Sciatic nerve (tissue), 2 donors: ENCODE measurements at regions not wholly inside any gene's neighbourhood (a gene's known extent, or its start where the extent isn't known, plus 50 kb on each side); places are given as distances from the start of the nearest gene placed in this dataset.

Experiments used
- ATAC-seq: fragments of 200-7000 bp; cut with Tn5 transposase; one replicate; pipeline ENCODE4 v1.9.1; 2020; ENCODE audit warnings: mild to moderate bottlenecking, moderate library complexity
- DNase-seq: peaks from one replicate; pipeline ENCODE4 v3.0.0-alpha.2; 2020; ENCODE audit warnings: low spot score
- intact Hi-C: fragments of 100-400 bp; cut with DNase I; formaldehyde crosslinking; loops from one replicate; pipeline ENCODE4 v1.14.2; 2022
- donor health status: DM: no; HTN: no; CAD: no.
- donor health status: DM: no; HTN: no; CAD: no.

DNA sequence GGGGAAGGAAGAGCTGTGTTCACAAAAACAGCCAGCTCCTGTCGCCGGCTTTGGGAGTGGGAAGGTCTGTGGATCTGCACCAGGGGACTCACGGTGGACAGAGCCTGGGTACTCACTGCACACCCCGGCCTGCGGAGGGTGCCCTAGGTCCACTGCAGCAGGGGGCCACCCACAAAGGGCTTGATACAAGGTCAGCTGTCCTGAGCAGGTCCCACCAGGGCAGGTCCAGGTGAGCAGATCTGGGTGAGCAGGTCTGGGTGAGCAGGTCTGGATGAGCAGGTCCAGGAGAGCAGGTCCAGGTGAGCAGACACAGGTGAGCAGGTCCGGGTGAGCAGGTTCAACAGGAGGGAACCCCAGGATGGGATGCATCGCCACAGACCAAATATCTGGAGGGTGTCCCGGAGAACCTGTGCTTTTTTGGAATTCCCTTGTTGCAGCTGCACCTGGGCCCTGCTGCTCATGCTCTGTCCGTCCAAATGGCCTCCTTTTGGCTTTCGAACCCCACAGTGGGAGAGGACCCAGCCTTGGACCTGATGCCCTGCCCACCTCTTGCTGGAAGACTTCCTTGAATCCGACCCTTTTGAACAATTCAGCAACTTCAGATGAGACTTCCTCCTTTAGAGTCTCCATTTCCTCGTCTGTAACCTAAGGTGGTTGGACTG, 485.3 kb downstream of the TBC1D22A start:
- intact Hi-C loops = no loop called here
- no peak for ATAC-seq
- no peak for DNase-seq

DNA sequence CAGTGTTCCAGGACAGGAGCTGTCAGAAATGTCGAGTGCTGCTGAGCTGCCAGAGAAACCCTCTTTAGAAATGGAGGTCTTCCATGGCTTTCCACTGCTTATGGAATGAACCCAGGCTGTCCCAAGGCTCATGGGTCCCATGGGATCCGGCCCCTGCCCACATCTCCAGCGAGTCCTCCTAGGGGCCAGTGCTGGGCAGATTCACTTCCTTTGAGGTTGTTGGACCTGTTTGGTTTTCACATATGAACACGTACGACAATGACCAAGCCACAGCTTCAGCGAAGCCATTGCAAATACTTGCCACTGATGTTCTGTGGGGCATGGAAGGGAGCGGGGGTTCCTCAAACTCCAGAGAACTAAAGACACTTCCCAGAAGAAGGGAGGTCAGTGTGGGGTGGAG, 483.3 kb downstream of the TBC1D22A start:
- intact Hi-C loops = no loop called here
- DNase-seq (no peak), ATAC-seq (no peak)

DNA sequence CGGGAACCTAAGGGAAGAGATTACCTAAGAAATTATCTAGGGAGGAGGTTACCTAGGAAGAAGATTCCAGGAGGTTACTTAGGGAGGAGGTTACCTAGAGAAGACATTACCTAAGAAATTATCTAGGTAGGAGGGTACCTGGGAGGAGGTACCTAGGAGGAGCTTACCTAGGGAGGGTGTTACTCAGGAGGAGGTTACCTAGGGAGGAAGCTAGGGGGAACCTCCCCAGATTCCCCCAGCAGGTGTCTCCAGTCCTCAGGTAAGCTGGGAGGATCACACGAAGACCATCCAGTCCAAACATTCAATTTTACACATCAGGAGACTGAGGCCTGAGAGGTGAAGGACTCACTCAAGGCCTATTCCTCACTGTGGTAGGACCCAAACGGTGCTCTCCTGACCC, 482.8 kb downstream of the TBC1D22A start:
- intact Hi-C loops = no loop called here
- DNase-seq (no peak), ATAC-seq (no peak)

DNA sequence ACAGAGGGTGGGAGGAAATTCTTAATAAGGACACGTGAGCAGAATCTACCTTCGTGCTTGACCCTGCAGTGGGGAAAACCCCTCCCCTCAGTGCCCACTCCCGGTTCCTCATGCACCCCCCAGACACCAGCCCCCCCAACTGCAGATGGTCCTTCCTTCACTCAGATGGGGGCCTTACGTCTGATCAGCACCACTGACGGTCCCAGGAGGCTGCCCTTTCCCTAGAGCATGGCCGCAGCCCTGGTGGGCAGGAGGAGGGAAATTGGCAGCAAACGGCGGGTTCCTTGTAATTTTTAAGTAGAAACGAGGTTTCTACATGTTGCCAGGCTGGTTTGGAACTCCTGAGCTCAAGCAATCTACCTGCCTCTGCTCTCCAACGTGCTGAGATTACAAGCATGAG, 477.7 kb downstream of the TBC1D22A start:
- DNase-seq (peak; percentile 18), ATAC-seq (no peak)
- intact Hi-C loops = no loop called here

DNA sequence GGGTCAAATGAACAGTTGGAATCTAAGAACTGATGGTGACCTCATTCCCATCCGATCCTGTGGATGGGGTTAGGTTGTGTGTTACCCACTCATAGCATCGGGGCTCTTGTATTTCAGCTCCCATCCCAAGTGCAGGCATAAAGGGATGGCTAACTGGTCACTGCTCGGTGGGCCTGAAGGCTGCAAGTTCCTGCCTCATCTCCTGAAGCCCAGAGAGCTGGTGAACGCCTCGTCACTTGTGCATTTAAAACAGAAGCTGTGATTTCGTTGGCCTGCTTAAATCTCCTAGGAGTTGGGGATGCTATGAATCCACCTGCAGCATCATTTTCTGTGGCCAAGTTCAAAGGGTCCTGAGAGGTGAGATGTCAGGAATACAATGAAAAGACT, 477.0 kb downstream of the TBC1D22A start:
- ATAC-seq = no peak
- no peak for DNase-seq
- intact Hi-C loops = no loop called here

DNA sequence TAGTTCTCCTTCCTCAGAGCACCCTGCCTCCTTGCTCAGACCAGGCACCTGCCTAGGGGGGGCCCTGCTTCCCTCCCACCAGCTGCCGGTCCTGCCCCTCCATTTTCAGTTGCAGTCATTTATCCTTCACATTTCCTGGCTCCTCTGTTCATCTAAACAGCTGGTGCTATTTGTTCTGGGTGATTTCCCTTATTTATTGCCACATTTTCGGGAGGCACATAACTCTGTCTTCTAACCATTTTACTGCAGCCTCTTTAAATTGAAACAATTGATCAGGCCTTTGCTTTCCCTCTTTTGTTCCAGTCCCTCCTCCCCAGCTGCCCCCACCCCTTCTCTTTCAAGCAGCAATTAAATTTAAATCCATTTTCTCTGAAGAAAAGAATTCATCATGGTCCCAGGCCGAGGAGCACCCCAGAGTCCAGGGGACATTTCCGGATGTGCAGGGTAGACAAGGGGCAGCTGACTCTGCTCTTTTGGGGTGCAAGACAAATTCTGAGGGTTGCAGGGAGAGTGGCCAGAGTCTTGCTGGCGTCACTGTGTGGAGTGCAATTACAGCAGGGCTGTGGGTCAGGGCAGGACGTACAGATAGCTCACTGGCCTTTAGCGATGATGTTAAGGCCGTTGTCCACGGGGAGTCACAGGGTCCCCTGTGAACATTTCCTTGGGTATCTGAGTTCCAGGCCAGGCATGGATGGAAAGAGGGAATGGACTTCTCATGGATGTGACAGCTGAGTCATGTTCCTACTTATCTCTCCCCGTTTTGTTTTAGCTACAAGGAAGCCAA, 476.4 kb downstream of the TBC1D22A start:
- peak; percentile 12 for DNase-seq
- intact Hi-C loops = no loop called here
- ATAC-seq = no peak

DNA sequence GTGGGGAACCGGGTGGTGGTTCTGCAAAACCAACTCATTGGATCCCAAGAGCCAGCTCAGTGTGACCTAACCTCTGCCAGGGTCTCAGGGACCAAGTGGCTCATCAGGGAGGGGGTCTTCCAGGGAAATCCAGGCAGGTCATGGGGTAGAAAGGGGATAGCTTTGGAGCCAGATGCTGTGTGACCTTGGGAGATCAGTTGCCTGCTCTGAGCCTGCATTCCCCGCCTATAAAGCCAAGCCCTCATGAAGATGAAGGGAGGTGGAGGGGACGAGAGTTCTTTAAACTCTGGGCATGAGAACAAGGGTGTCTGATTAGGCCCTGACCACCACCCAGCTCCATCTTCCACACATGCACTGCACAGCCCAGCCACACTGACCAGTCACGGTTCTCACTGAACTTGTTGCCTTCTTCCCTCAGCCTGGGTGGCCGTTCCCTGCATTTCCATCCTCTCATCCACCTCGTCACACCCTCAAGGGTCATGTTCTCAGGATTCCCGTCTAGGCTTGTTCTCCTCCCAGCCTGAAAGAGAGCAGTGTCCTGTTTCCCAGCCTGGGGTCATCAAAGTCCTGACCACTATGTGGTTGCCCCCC, 475.5 kb downstream of the TBC1D22A start:
- DNase-seq (no peak), ATAC-seq (no peak)
- intact Hi-C loops = no loop called here

DNA sequence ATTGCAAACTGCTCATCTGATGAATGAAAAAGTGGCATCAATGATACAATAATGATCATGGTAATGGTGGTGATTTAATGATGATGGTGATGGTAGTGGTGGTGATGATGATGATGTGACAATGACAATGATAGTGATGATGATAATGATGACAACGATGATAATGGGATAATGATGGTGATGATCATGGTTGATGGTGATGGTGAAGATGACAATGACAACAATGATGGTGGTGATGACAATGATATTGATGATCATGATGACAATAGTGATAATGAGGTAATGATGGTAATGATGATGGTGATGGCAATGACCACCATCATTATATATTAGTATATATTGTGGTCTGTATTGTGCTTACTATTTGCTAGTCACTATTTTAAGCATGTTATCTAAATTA, 474.3 kb downstream of the TBC1D22A start:
- no peak for DNase-seq
- ATAC-seq = no peak
- intact Hi-C loops = no loop called here

DNA sequence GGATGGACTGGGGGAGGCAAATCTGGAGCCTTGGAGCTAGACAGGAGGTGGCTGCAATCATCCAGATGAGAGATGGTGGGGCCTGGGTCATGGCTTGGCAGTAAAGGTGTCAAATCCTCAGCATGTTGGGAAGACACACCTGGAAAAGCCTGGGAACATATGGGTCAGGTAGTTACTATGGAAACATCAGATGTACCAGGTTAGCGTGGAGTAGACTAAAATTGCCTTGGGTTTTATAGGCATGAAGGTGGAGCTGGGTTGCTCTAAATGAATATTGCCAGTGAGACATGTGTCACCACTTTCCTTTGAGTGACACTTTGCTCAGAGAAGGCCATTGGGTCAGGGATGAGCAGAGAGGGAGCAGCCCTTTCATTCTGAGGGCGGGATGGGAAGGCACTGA, 473.7 kb downstream of the TBC1D22A start:
- intact Hi-C loops = no loop called here
- no peak for ATAC-seq
- no peak for DNase-seq

DNA sequence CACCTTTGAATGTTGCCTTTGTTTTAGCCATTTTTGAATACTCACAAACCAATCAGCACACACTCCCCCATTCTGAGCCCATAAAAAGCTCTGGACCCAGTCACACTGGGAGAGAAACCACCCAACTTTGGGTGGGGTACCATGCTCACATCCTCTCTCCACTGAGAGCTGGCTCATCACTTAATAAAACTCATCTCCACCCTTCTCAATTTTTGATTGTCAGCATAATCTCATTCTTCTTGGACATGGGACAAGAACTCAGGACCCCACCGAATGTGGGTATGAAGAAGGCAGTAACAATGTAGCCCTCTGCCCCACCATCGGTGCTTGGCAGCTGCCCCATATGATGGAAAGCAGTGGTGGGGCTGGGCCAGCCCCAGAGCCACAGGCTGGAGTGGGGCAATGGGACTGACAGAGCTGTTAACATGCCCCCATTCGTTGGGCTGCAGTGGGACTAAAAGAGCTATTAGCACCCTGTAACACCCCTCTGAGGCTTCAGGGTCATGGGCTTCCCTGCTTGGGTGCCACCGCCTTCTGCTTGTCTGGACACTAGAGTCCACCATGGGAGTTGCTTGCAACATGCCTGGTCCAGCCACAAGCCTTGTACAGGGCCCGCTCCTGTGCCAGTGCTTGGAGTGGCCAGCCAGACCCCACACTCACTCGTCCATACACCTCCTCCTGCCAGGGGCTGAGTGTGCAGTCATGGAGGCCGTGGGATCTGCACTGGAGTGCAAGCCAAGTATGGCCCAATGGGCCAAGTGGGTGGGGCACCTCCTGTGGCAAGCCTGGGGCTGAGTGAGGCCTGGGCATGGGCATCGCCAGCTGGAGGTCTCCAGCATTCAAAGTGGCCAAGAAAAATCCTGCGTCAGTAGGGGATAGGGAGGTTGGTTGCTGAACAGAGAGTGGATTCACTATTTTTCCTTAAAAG, 471.1 kb downstream of the TBC1D22A start:
- ATAC-seq (no peak), DNase-seq (no peak)
- intact Hi-C loops = no loop called here

DNA sequence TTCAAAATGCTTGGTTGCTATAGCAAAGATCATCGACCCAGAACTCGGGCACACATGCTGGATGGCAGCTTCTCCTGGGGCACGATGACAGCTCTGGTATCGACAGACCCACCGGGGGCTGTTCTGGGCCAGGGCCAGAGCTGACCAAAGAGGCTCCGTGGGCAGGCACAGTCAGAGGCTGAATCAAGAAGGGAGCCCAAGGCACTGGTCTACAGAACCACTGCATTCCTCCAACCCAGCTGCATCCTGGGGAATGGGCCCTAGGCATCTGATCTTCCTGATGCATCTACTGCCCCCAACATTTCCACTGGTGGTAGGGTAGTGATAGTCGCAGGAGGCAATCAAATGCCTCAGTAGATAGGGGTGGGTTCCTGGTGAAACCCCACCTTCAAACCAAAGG, 470.3 kb downstream of the TBC1D22A start:
- DNase-seq (no peak), ATAC-seq (no peak)
- intact Hi-C loops = no loop called here

DNA sequence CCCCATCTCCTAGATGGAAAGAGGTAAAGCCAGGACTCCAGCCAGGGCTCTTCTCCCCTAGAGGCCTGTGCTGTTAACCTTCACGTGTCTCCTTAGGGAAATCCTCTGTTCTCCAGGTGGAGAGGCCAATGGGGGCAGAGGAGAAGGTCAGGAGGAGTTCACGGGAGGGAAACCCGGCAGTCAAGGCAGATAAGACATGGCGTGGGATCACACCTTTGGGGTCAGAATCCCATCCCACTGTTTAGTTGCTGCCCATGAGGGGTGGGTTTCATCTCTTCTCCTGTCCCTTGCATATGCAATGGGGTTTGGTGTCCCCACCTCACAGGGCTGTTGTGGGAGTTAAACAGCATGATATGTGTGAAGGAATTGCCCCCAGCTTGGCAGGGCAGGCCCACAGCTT, 469.7 kb downstream of the TBC1D22A start:
- ATAC-seq = no peak

DNA sequence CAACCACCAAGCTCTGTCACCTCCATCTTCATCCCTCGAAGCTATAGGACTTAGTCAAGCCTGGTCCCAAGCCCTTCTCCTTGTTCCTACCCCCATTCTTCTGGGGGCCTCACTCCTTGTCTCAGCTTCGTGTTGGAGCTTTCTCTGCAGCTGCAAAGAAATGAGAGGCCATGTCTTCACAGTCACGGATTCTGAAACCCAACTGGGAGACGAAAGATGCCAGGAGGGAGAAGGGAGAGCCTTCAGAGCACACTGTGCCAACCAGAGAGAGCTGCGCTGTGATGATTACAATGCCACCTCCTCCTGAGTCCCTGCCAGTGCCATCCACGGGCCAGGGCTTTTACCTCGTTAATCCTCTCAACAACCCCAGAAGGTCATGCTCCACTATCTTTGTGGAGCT, 469.3 kb downstream of the TBC1D22A start:
- intact Hi-C loops = no loop called here
- no peak for DNase-seq
- no peak for ATAC-seq

More for the DNA sequence above, 469.7 kb downstream of the TBC1D22A start:
- DNase-seq = no peak
- intact Hi-C loops = no loop called here

DNA sequence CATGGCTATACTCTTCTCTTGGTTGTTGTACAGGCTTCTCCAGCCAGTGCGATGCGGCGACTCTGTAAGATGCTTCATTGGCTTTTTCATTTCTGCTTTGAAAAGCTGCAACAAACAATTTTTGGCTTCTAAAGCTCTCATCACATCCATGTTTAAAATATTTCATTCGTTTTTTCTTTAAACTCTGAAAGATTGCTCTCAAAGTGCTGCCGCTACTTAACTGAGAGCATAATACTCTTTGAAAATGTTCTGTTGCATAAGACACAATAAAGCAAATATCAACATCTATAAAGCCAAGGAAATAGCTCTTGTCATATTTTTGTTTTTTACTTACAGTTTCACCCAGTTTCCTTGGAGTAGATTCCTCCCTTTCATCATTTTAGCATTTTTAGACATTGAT, 468.3 kb downstream of the TBC1D22A start:
- DNase-seq = peak; percentile 10
- intact Hi-C loops = no loop called here

DNA sequence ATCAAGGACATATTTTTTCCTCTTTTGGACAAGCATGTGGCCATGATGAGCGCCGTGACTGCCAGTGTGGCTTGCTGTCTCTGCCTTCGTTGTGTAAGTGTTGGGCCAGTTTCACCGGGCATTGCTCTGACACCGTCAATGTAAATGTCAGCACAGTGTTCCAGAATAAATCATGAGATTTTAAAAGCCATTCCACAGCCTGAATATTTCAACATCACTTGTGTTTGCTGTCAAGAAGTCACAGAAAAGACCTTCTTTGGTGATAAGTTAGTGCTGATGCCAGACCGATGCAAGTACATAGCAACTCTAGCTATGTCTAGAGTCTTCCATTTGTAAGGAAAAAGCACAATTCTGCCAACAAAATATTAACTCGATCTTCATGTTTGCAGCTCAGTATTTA, 467.8 kb downstream of the TBC1D22A start:
- intact Hi-C loops = no loop called here
- ATAC-seq = no peak
- DNase-seq = peak; percentile 15

More for the DNA sequence above, 468.3 kb downstream of the TBC1D22A start:
- no peak for ATAC-seq

DNA sequence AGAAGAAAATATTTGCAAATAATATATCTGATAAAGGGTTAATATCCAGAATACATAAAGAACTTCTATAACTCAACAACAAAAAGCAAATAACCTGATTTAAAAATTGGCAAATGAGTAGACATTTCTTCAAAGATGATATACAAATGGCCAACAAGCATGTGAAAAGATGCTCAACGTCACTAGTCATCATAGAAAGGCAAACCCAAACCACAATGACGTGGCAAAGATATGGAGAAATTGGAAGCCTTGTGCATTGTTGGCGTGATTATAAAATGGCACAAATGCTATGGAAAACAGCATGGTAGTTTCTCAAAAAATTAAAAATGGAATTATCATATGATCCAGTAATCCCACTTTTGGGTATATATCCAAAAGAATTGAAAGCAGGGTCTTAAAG, 466.3 kb downstream of the TBC1D22A start:
- intact Hi-C loops = no loop called here
- DNase-seq (no peak), ATAC-seq (no peak)

DNA sequence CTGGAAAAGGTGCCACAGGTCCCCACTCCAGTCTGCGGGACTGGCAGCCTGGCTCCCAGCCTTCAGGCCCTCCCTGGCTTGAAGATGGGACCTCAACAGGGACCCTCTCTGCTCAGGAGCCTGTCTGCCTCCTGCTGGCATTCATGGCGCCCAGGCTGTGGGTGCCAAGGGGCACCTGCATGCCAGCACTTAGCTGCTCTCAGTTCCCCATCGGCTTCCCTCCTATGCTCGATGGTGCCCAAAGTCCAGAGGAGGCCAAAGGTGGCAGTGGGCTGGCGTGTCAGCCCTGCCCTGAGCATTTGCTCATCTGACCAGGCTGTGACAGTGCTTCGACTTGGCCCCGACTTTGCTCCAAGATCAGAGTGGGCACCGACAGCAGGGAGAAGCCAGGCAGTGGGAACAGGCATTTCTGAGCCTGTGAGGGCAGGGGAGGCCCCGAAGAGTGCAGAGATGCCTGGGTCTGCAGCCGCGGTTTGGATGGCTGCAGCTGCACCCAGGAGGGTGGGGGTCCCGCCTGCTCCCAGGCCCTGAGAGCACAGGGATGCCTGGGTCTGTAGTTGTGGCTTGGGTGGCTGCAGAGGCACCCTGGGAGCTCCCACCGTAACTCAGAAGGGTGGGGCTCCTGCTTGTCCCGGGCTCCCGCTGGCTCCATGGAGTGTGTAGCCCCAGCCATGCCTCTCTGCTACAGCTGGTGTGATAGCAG, 463.6 kb downstream of the TBC1D22A start:
- DNase-seq (peak; percentile 34), ATAC-seq (no peak)
- intact Hi-C loops = no loop called here

DNA sequence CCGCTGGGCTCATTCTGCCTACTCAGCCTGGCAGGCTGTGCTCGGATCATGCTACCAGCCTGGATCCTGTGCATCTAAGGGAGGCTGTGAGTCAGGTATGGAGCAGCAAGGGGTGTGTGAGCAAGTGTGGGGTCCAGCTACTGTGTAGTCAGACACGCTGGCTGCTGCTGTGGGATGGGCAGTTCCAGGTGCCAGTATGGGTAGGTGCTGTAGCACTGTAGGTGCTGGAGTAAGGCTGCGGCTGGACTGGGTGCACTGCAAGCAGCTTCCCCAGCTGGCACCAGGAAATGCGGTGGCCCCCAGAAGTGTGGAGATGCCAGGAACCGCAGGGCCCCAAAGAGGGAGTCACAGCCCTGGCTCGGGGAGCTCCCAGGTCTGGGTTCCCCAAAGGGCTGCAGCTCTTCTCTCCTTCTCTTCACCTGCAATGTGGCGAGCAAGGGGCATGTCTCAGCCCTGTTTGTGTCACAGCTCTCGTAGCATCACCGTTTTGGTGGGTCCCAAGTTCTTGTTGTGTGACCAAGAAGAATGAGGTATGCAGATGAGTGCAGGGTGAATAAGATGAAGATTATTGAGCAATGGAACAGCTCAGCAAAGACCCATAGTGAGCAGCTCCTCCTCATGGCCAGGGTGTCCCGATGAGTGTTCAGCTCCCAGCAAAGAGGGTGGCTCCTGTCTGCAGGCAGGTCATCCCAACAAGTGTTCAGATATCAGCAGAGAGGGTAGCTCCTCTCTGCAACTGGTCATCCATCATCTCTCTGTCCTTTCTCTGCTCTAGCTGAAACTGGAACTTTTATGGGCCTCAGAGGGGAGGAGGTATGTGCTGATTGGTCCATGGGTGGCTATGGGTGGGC, 462.9 kb downstream of the TBC1D22A start:
- ATAC-seq (no peak), DNase-seq (peak; percentile 35)
- intact Hi-C loops = no loop called here
